Lower lobe of right lung (tissue), 2 donors: ENCODE measurements at regions not wholly inside any gene's neighbourhood (a gene's known extent, or its start where the extent isn't known, plus 50 kb on each side); places are given as distances from the start of the nearest gene placed in this dataset.

Experiments
- ATAC-seq, 2 donors: fragments of 200-7000 bp; cut with Tn5 transposase; one replicate each; pipeline ENCODE4 v1.9.1; 2020 to 2022; ENCODE audit warnings: mild to moderate bottlenecking in 2 of 2, moderate library complexity in 2 of 2
- DNase-seq: peaks from one replicate; pipeline ENCODE4 v3.0.0-alpha.2; 2020
- H3K27ac ChIP-seq: fragments of 200-600 bp; one replicate; pipeline ENCODE4 v1.8.0; 2022
- H3K27me3 ChIP-seq: fragments of 200-600 bp; one replicate; pipeline ENCODE4 v1.8.0; 2022; ENCODE audit warnings: low read depth
- H3K36me3 ChIP-seq: fragments of 200-600 bp; one replicate; pipeline ENCODE4 v1.8.0; 2022; ENCODE audit warnings: mild to moderate bottlenecking
- H3K4me1 ChIP-seq: fragments of 200-600 bp; one replicate; pipeline ENCODE4 v1.8.0; 2022
- H3K4me3 ChIP-seq: fragments of 200-600 bp; one replicate; pipeline ENCODE4 v1.8.0; 2022; ENCODE audit warnings: mild to moderate bottlenecking
- H3K9me3 ChIP-seq: fragments of 200-600 bp; one replicate; pipeline ENCODE4 v1.8.0; 2022
- CTCF ChIP-seq: fragments of 200-600 bp; IDR thresholded peaks from one replicate; pipeline ENCODE4 v1.8.0; 2022; ENCODE audit warnings: antibody characterized with exemption, mild to moderate bottlenecking
- intact Hi-C: fragments of 100-400 bp; cut with DNase I; formaldehyde crosslinking; loops from one replicate; pipeline ENCODE4 v1.11.0; 2022
- donor health status: DM: no; HTN: yes; CAD: no; lungs with severe emphysema.

- Histone ChIP-seq H3K27me3 (no peaks in the 10 kb centered on the region), H3K4me1 (no peaks in the 10 kb centered on the region), H3K36me3 (no peaks in the 10 kb centered on the region), H3K27ac (no peak overlapping the region), H3K9me3 (no peaks in the 10 kb centered on the region), H3K4me3 (no peak overlapping the region)
- ATAC-seq, result no peak
- no peak for DNase-seq
- TF ChIP-seq CTCF, result no peak
- intact Hi-C loops, result no loop called here
Observed at GRCh38 chr13:31029102-31029501, 96.6 kb downstream of the TEX26 start.

GRCh38 chr13:31027136-31027535 lies 94.7 kb downstream of the TEX26 start:
- Histone ChIP-seq H3K4me1 (no peaks in the 10 kb centered on the region), H3K9me3 (no peaks in the 10 kb centered on the region), H3K27me3 (no peaks in the 10 kb centered on the region), H3K27ac (no peak overlapping the region), H3K4me3 (no peak overlapping the region), H3K36me3 (no peaks in the 10 kb centered on the region)
- DNase-seq (no peak), ATAC-seq (no peak)
- TF ChIP-seq CTCF, result no peak
- intact Hi-C loops, result no loop called here
